H7 (cell line): ENCODE measurements at regions not wholly inside any gene's neighbourhood (a gene's known extent, or its start where the extent isn't known, plus 50 kb on each side); places are given as distances from the start of the nearest gene placed in this dataset.

Experiments
- DNase-seq: peaks from one replicate; pipeline ENCODE4 v3.0.0; 2012
- H3K27me3 ChIP-seq: 2 replicates; pipeline ENCODE4 v1.6.0; 2011; ENCODE audit warnings: mild to moderate bottlenecking, low read length; ENCODE audit not compliant: control insufficient read depth, insufficient read depth
- H3K36me3 ChIP-seq: replicated peaks from 2 replicates; pipeline ENCODE4 v1.5.1; 2011; ENCODE audit warnings: low read length; ENCODE audit not compliant: control insufficient read depth, insufficient read depth
- H3K4me3 ChIP-seq: 2 replicates; pipeline ENCODE4 v1.5.1; 2011; ENCODE audit warnings: low read depth, mild to moderate bottlenecking, control low read depth, low read length, moderate library complexity; ENCODE audit not compliant: insufficient read depth

- DNase-seq: no peak
- Histone ChIP-seq H3K36me3 (no peaks in the 10 kb centered on the region), H3K4me3 (no peak overlapping the region), H3K27me3 (no peaks in the 10 kb centered on the region)
These were observed 51.1 kb upstream of the NCOA1 start for GRCh38 chr2:24439971-24440340.

DNA sequence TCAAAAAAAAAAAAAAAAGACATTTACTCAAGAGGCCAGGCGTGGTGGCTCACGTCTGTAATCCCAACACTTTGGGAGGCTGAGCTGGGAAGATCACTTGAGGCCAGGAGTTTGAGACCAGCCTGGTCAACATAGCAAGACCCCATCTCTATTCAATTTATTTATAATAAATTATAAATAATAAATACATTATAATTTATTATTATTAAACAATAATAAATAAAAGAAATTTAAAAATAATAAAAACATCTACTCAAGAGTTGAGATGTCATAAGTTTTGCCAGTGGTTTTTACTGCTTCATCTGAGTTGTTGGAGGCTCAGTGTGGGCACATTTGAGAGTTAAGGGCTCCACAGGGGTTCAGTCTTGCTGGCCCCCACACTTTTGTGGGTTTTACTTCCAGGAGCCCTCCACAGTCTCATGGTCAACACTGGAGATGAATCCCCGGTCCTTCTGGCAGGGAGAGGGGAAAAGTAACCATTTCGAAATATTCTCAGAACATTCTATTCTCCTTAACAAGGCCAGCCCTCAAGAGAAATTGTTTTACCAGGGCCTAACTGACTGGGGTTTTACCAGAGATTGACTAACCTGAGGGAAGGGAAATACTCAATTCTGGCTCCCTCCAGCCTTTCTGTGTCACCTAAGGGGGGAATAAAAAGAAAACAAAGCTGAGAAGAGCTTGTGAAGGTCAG lies 51.6 kb upstream of the NCOA1 start:
- no peaks in the 10 kb centered on the region for H3K27me3 ChIP-seq
- DNase-seq: no peak
- H3K4me3 ChIP-seq: no peak overlapping the region
- H3K36me3 ChIP-seq: no peaks in the 10 kb centered on the region

DNA sequence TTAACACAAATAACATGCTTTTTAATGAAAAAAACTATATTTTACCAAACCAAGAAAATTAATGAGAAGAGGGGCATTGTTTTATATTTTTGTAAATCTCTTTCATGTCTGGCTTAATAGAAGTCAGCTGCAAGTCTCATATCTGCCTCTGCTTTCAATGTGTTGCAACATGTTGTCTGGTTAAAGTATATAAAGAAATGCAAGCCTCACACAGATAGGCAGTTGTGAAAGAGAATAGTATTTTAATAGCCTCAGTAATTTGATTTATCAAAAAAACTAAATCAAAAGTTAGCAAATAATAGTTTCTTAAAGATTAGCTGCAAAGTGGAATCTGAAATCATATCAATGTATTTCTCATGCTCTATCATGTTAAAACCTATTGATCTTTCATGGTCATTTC lies 52.9 kb upstream of the NCOA1 start:
- Histone ChIP-seq H3K27me3 (no peaks in the 10 kb centered on the region), H3K4me3 (no peak overlapping the region), H3K36me3 (no peaks in the 10 kb centered on the region)
- no peak for DNase-seq

DNA sequence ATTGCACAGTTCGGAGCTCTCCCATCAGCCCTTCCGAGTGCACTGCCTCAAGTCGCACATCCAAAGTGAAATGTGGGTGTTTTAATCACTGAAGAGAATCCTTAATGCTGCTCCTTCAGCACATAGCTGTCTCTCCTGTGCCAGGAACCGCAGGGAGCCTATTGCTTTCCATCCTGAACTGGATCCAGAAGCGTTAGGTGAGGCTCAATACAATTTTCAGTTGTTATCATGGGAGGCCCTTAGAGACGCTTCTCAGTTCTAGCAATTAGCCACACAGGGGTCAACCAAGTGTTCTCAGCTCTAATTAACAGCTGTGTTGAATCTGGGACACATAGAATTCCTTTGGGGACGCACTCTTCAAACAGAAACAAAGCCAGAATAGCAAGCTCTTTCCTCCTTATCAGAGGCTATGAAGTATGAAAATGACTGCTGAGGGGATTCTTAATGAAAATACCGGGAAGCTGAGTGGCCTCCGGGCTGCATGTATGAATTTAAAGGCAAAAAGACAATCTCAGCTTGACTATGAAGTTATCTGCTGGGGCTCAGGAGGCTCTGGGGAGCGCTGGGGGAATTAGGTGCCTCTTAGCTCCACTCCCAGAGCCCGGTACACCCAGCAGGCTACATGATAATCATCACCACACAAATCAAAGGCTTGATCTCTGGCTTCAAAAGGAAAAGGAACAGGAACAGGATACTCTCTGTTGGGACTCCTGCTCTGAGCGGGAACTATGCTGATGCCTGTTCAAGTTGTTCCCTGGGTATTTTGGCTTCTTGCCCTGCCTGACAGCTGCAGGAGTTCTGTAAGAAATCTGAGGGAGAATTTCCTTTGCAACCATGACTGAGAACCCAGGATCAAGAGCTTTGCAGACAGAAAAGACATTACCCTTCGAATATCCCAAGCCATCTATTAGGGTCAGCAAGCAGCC lies 55.4 kb upstream of the NCOA1 start:
- DNase-seq: no peak
- Histone ChIP-seq H3K27me3 (no peaks in the 10 kb centered on the region), H3K4me3 (no peak overlapping the region), H3K36me3 (no peaks in the 10 kb centered on the region)

DNA sequence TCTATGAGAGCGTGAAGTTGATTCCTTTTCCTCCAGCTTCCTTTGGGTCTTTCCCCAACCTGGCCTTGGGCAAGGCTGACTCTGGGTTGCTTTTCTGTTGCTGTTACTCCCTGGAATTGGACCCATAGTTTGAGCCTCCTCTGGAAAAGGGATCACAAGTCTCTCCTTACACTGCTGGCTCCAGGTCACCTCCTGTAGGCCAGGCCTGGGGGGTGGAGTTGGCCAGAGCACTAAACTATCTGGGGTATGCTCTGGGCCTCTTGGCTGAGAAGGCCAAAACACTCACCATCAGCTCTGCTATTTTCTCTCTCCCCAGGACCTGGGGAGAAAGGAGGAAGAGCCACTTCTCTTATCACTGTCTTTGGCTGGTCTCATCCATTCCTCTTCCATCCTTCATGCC lies 56.5 kb upstream of the NCOA1 start:
- H3K4me3 ChIP-seq: no peak overlapping the region
- no peak for DNase-seq
- H3K36me3 ChIP-seq: no peaks in the 10 kb centered on the region
- no peaks in the 10 kb centered on the region for H3K27me3 ChIP-seq

DNA sequence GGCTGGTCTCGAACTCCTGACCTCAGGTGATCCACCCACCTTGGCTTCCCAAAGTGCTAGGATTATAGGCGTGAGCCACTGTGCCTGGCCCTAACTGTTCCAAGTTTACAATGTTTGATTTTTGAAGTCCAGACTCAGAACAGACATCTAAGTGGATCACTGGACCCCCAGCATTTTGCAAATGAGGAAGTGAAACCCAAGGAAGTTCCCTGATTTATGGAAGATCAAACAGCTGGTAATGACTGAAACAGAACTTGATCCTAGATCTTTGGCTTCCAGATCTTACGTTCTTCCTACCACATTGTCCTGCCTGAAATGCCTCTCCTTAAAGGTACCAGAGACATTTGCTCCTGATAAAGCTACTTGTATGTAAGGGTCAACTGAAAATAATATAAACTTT lies 58.3 kb upstream of the NCOA1 start:
- Histone ChIP-seq H3K4me3 (no peak overlapping the region), H3K36me3 (no peaks in the 10 kb centered on the region), H3K27me3 (no peaks in the 10 kb centered on the region)
- DNase-seq: no peak

DNA sequence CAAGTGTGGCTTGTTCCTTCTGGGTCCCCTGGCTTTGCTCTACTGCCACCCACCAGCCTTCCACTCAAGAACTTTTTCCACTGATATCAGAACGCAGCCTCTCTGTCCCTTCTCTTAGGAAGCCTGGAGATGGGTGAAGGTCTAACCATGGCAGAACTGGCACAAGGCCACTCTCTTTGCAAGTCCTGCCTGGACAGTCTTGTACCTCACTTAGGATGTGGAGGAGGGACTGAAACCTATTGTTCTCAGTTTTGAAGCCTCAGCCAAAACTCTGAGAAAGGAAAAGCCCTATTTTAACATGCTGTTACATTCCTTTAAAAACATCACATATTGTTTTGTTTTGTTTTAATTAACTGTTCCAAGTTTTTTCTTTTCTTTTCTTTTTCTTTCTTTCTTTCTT lies 58.9 kb upstream of the NCOA1 start:
- Histone ChIP-seq H3K36me3 (no peaks in the 10 kb centered on the region), H3K27me3 (no peaks in the 10 kb centered on the region), H3K4me3 (no peak overlapping the region)
- no peak for DNase-seq

DNA sequence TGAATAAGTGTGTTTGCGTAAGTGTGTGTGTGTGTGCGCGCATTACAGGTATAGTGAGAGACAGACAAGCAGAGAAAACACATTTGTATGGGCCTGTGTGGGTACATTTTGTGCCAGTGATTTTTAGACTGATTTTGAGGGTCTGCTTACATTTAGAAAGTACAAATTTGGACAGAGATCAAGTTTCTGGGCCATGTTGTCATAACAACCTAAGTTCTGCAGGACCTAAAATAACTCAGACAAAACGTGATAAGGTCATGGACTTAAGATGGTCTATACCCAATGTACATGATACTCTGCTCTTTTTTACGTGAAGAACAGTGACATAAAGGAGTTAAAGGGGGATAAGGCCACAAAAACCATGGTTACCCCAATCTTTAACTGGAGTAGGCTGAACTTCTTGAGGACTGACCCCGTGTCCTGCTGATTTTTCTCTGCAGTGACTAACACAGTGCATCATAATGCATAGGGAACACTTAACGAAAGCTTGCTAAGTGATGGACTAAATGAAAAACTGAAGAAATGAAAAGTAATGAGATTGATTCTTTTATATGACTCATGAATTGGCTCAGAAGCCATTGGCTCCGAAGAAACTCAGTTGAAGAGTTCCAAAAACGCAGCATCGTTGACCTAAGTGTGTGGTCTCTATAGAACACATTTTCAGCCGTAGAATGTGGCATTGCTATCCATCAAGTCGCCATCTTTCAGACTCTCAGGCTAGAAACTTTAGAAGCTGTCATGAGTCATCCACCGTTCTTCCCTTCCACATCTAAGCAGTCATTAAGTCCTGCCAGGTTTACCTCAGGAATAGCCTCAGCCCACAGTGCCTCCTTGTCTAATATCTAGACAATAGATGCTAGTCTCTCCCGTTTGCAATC lies 61.6 kb upstream of the NCOA1 start:
- no peak for DNase-seq
- Histone ChIP-seq H3K4me3 (no peak overlapping the region), H3K27me3 (no peaks in the 10 kb centered on the region), H3K36me3 (no peaks in the 10 kb centered on the region)

GRCh38 chr2:24424387-24424786 lies 64.1 kb upstream of the ITSN2 start:
- H3K4me3 ChIP-seq: no peak overlapping the region
- DNase-seq: no peak
- no peaks in the 10 kb centered on the region for H3K27me3 ChIP-seq
- no peaks in the 10 kb centered on the region for H3K36me3 ChIP-seq

GRCh38 chr2:24423095-24423494 lies 62.8 kb upstream of the ITSN2 start:
- H3K4me3 ChIP-seq: no peak overlapping the region
- H3K27me3 ChIP-seq: no peaks in the 10 kb centered on the region
- no peak for DNase-seq
- no peaks in the 10 kb centered on the region for H3K36me3 ChIP-seq

DNA sequence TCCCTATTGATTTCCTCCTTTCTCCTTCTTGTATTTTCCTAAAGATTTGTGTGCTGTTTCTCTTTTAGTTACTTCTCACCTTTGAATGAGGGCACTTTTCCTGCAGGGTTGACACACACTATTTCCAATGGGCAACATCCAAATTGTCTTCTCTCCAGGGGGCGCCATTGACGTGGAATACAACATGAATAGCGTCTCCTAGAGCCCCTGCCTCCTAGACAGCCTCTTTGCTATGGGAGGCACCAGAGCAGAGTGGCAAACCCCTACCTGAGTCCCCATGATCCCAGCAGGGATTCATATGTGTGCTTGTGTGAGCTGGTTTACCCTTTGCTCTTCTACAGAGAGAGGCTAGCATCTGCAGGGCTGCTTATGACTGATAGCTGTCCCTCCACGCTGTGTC lies 61.3 kb upstream of the ITSN2 start:
- no peaks in the 10 kb centered on the region for H3K36me3 ChIP-seq
- DNase-seq: peak; percentile 34
- H3K27me3 ChIP-seq: no peaks in the 10 kb centered on the region
- no peak overlapping the region for H3K4me3 ChIP-seq

DNA sequence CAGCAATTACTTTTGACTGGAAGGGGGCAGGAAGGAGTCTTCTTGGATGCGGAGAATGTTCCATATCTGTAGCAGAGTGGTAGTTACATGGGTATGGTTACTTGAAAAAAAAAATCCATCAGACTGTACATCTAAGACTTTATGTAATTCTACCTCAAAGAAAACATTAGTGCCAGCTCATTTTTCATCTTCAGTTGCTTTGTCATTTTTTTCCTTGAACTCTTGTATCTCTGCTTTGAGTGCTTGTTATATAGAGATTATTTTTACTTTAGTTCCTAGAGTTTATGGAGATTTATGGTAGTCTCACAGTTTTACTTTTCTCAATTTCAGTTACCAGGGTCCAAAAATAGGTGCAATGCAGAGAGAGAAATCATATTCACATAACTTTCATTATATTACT lies 60.0 kb upstream of the ITSN2 start:
- H3K27me3 ChIP-seq: no peaks in the 10 kb centered on the region
- H3K36me3 ChIP-seq: no peaks in the 10 kb centered on the region
- H3K4me3 ChIP-seq: no peak overlapping the region
- no peak for DNase-seq

DNA sequence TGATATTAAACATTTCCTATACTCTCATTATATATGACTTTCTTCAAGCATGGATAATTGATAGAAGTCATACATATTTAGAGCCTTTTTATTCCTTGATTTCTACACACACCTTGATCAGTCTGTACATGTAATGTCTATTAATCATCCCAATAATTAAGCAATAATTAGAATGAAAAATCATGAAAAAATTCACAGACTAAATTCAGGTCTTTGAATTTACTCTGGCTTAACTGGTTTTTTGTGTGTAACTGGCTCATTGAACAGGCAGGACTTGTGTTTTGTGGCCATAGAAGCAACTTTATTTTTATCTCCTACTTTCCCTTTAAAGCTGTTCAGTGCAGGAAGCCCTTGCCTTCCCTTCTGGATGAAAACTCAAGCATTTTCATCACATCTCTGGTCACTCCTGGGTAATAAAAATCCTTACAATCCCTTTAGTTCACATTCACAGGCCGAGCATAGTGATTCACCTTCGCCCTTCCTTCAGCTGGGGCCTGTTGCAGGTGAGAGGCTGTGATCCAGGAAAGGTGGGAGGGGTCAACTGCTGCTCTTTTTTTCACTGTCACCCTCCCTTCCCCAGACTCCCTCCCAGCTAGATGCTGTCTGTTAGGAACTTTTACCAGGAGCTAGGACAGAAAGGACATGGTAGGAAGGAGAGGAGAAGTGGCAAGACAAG lies 58.0 kb upstream of the ITSN2 start:
- Histone ChIP-seq H3K36me3 (no peaks in the 10 kb centered on the region), H3K27me3 (no peaks in the 10 kb centered on the region), H3K4me3 (no peak overlapping the region)
- peak; percentile 60 for DNase-seq

DNA sequence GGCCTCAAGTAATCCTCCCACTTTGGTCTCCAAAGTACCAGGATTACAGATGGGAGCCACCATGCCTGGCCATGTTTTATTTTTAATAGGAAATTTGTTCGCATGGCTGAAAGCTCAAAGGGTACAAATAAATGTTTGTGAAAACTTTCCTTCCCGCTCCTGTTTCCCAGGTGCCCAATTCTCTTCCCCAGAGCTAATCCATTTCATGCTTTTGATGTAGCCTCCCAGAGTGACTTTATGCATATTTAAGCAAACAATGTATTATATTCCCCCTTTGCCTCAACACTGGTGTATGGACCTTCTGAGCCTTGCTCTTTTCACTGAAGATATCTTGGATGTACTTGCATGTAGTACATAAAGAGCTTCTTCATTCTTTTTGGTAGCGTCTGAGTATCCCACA lies 52.5 kb upstream of the ITSN2 start:
- Histone ChIP-seq H3K27me3 (no peaks in the 10 kb centered on the region), H3K4me3 (no peak overlapping the region), H3K36me3 (no peaks in the 10 kb centered on the region)
- no peak for DNase-seq
